MM.1S (cell line): ENCODE measurements at regions not wholly inside any gene's neighbourhood (a gene's known extent, or its start where the extent isn't known, plus 50 kb on each side); places are given as distances from the start of the nearest gene placed in this dataset.

Experiments
- EZH2 ChIP-seq: fragments of 300-600 bp; sonication (generic); optimal IDR thresholded peaks from 2 replicates; pipeline ENCODE3; 2017; ENCODE audit warnings: low read depth, mild to moderate bottlenecking, antibody characterized with exemption, low read length, mixed read lengths
- TF ChIP-seq, protein P1 (sequence below): fragments of 300-600 bp; sonication (generic); IDR thresholded peaks from 2 replicates; pipeline ENCODE4 v1.5.1; 2016; ENCODE audit warnings: antibody characterized with exemption, low read length, mixed read lengths

- TF ChIP-seq, protein P1, sequence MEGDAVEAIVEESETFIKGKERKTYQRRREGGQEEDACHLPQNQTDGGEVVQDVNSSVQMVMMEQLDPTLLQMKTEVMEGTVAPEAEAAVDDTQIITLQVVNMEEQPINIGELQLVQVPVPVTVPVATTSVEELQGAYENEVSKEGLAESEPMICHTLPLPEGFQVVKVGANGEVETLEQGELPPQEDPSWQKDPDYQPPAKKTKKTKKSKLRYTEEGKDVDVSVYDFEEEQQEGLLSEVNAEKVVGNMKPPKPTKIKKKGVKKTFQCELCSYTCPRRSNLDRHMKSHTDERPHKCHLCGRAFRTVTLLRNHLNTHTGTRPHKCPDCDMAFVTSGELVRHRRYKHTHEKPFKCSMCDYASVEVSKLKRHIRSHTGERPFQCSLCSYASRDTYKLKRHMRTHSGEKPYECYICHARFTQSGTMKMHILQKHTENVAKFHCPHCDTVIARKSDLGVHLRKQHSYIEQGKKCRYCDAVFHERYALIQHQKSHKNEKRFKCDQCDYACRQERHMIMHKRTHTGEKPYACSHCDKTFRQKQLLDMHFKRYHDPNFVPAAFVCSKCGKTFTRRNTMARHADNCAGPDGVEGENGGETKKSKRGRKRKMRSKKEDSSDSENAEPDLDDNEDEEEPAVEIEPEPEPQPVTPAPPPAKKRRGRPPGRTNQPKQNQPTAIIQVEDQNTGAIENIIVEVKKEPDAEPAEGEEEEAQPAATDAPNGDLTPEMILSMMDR: no peak
- TF ChIP-seq EZH2: no peak
Measured at GRCh38 chr17:34851961-34852540, 109.2 kb downstream of the CCT6B start.
